ENCODE measurements at regions not wholly inside any gene's neighbourhood (a gene's known extent, or its start where the extent isn't known, plus 50 kb on each side); places are given as distances from the start of the nearest gene placed in this dataset.

GRCh38 chr11:115674176-115674936 is 170.1 kb upstream of the CADM1 start:
- Histone ChIP-seq H3K27me3 (ENCODE audit: control insufficient read depth, insufficient read depth, low read length) (peaks cover 2% of the 10 kb centered on the region), H3K4me1 (ENCODE audit: control insufficient read depth, insufficient read depth, low read length) (peaks cover 6% of the 10 kb centered on the region), H3K36me3 (ENCODE audit: control insufficient read depth, insufficient read depth, low read length) (no peaks in the 10 kb centered on the region)

DNA sequence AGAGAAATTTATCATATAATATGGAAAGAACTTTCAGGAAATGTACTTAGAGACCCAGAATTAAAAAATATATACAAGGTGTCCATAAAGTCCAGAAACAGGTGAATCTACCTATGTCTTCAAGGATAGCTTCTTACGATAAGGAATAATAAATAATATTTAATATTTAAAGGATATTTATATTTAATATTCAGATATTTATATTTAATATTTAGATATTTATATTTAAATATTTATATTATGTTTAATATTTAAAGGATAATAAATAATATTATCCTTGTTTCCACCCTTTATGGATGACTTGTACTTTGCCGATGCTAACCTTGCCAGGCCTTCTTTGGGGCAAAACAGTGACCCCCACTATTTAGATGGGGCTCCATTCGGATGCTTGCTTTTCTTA is 169.5 kb upstream of the CADM1 start:
- Histone ChIP-seq H3K9me3 (ENCODE audit: control insufficient read depth, insufficient read depth, low read length) (no peaks in the 10 kb centered on the region), H3K4me3 (ENCODE audit: low read depth, low read length) (no peak overlapping the region), H3K27me3 (ENCODE audit: control insufficient read depth, insufficient read depth, low read length) (peaks cover 2% of the 10 kb centered on the region), H3K36me3 (ENCODE audit: control insufficient read depth, insufficient read depth, low read length) (no peaks in the 10 kb centered on the region), H3K9ac (ENCODE audit: low read depth, low read length) (no peak overlapping the region), H3K4me1 (ENCODE audit: control insufficient read depth, insufficient read depth, low read length) (peaks cover 6% of the 10 kb centered on the region)

More at GRCh38 chr11:115674176-115674936, 170.1 kb upstream of the CADM1 start:
- Histone ChIP-seq H3K4me3 (ENCODE audit: low read depth, low read length) (no peak overlapping the region), H3K9me3 (ENCODE audit: control insufficient read depth, insufficient read depth, low read length) (no peaks in the 10 kb centered on the region), H3K9ac (ENCODE audit: low read depth, low read length) (no peak overlapping the region)

DNA sequence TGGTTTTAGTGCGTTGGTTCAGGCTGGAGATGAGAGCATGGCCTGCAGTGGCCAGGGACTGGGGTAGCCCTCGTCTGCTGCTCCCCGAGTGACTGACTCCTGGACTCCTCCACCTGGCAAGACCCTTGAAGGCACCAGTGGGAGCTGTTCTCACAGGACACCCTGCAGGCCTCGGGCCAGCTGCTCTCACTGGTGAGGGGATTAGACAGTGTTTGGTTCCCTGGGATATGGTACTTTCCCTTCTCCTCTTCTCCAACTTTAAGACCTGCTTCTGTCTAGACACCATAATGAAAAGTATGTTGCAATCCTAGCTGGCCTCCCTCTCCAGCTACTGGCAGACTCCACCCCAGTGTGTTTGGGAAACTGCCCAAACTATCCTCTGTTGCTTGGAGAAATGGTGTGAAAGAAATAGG is 168.8 kb upstream of the CADM1 start:
- Histone ChIP-seq H3K36me3 (ENCODE audit: control insufficient read depth, insufficient read depth, low read length) (no peaks in the 10 kb centered on the region), H3K4me1 (ENCODE audit: control insufficient read depth, insufficient read depth, low read length) (peaks cover 6% of the 10 kb centered on the region), H3K9me3 (ENCODE audit: control insufficient read depth, insufficient read depth, low read length) (no peaks in the 10 kb centered on the region), H3K9ac (ENCODE audit: low read depth, low read length) (no peak overlapping the region), H3K27me3 (ENCODE audit: control insufficient read depth, insufficient read depth, low read length) (peaks cover 2% of the 10 kb centered on the region), H3K4me3 (ENCODE audit: low read depth, low read length) (no peak overlapping the region)

- Histone ChIP-seq H3K36me3 (ENCODE audit: control insufficient read depth, insufficient read depth, low read length) (no peaks in the 10 kb centered on the region), H3K9me3 (ENCODE audit: control insufficient read depth, insufficient read depth, low read length) (no peaks in the 10 kb centered on the region), H3K27me3 (ENCODE audit: control insufficient read depth, insufficient read depth, low read length) (peaks cover 2% of the 10 kb centered on the region), H3K4me1 (ENCODE audit: control insufficient read depth, insufficient read depth, low read length) (peaks cover 6% of the 10 kb centered on the region), H3K4me3 (ENCODE audit: low read depth, low read length) (no peak overlapping the region), H3K9ac (ENCODE audit: low read depth, low read length) (no peak overlapping the region)
Observed at GRCh38 chr11:115672412-115672811, 168.2 kb upstream of the CADM1 start.

GRCh38 chr11:115670538-115671205 is 166.5 kb upstream of the CADM1 start:
- Histone ChIP-seq H3K4me1 (ENCODE audit: control insufficient read depth, insufficient read depth, low read length) (peaks cover 2% of the 10 kb centered on the region), H3K27me3 (ENCODE audit: control insufficient read depth, insufficient read depth, low read length) (peaks cover 2% of the 10 kb centered on the region), H3K9ac (ENCODE audit: low read depth, low read length) (no peak overlapping the region), H3K9me3 (ENCODE audit: control insufficient read depth, insufficient read depth, low read length) (no peaks in the 10 kb centered on the region), H3K36me3 (ENCODE audit: control insufficient read depth, insufficient read depth, low read length) (no peaks in the 10 kb centered on the region), H3K4me3 (ENCODE audit: low read depth, low read length) (no peak overlapping the region)

- Histone ChIP-seq H3K9me3 (ENCODE audit: control insufficient read depth, insufficient read depth, low read length) (no peaks in the 10 kb centered on the region), H3K27me3 (ENCODE audit: control insufficient read depth, insufficient read depth, low read length) (peaks cover 18% of the 10 kb centered on the region), H3K36me3 (ENCODE audit: control insufficient read depth, insufficient read depth, low read length) (no peaks in the 10 kb centered on the region), H3K9ac (ENCODE audit: low read depth, low read length) (no peak overlapping the region), H3K4me1 (ENCODE audit: control insufficient read depth, insufficient read depth, low read length) (peaks cover 2% of the 10 kb centered on the region), H3K4me3 (ENCODE audit: low read depth, low read length) (no peak overlapping the region)
Observed at GRCh38 chr11:115665958-115666357, 161.7 kb upstream of the CADM1 start.

DNA sequence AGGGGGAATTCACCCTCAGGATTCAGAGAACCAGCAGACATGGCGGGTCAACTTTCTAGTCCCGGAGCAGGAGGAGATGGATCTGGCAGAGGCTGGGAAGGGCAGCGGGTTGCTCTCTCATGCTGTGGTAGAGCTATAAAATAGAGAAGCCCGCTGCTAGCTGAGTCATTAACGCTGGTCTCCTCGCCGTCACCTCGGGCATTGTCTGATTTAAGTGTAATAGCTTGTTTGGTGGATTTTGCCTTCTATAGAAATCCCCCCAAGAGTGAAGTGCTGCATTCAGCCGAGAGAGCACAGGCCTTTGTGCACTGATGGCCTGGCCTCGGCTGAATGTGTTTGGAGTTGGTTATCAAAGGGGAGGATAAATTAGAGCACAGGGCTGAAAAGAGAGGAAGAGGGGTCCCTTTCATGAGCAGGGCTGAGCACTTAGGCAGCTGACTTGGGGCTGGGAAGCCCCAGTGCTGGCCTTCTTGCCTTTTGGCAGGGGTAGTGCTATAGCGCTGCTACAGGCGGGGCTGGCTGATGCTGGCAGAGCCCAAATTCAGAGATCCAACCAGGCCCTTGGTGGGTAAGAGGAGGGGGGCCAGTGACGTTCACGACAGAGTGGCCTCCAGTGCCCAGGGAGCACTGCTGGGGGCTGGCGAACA is 161.1 kb upstream of the CADM1 start:
- Histone ChIP-seq H3K4me3 (ENCODE audit: low read depth, low read length) (no peak overlapping the region), H3K36me3 (ENCODE audit: control insufficient read depth, insufficient read depth, low read length) (no peaks in the 10 kb centered on the region), H3K9ac (ENCODE audit: low read depth, low read length) (no peak overlapping the region), H3K4me1 (ENCODE audit: control insufficient read depth, insufficient read depth, low read length) (no peaks in the 10 kb centered on the region), H3K27me3 (ENCODE audit: control insufficient read depth, insufficient read depth, low read length) (peaks cover 25% of the 10 kb centered on the region), H3K9me3 (ENCODE audit: control insufficient read depth, insufficient read depth, low read length) (no peaks in the 10 kb centered on the region)

DNA sequence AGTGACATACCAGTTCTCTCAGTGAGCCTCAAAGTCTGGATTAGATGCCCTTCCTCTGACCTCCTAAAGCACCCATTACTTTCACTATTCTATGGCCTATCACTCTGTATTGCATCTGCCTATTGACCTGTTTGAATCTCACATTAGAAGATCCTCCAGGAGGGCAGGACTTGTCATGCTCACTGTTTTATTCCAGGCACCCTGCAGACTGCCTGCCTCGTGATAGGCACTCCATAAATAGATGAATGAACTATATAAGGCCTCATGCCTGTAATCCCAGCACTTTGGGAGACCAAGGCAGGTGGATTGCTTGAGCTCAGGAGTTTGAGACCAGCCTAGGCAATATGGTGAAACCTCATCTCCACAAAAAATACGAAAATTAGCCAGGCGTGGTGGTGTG is 160.1 kb upstream of the CADM1 start:
- Histone ChIP-seq H3K27me3 (ENCODE audit: control insufficient read depth, insufficient read depth, low read length) (peaks cover 35% of the 10 kb centered on the region), H3K36me3 (ENCODE audit: control insufficient read depth, insufficient read depth, low read length) (no peaks in the 10 kb centered on the region), H3K4me1 (ENCODE audit: control insufficient read depth, insufficient read depth, low read length) (no peaks in the 10 kb centered on the region), H3K9ac (ENCODE audit: low read depth, low read length) (no peak overlapping the region), H3K9me3 (ENCODE audit: control insufficient read depth, insufficient read depth, low read length) (no peaks in the 10 kb centered on the region), H3K4me3 (ENCODE audit: low read depth, low read length) (no peak overlapping the region)

- Histone ChIP-seq H3K9me3 (ENCODE audit: control insufficient read depth, insufficient read depth, low read length) (no peaks in the 10 kb centered on the region), H3K4me1 (ENCODE audit: control insufficient read depth, insufficient read depth, low read length) (no peaks in the 10 kb centered on the region), H3K36me3 (ENCODE audit: control insufficient read depth, insufficient read depth, low read length) (no peaks in the 10 kb centered on the region), H3K4me3 (ENCODE audit: low read depth, low read length) (no peak overlapping the region), H3K27me3 (ENCODE audit: control insufficient read depth, insufficient read depth, low read length) (peaks cover 40% of the 10 kb centered on the region), H3K9ac (ENCODE audit: low read depth, low read length) (no peak overlapping the region)
Observed at GRCh38 chr11:115663790-115664189, 159.6 kb upstream of the CADM1 start.

GRCh38 chr11:115660030-115660805 is 156.0 kb upstream of the CADM1 start:
- H3K4me3 ChIP-seq (ENCODE audit: low read depth, low read length): peak overlapping the region; percentile 80
- H3K4me1 ChIP-seq (ENCODE audit: control insufficient read depth, insufficient read depth, low read length): no peaks in the 10 kb centered on the region
- no peak overlapping the region for H3K9ac ChIP-seq (ENCODE audit: low read depth, low read length)
- H3K9me3 ChIP-seq (ENCODE audit: control insufficient read depth, insufficient read depth, low read length): no peaks in the 10 kb centered on the region
- H3K27me3 ChIP-seq (ENCODE audit: control insufficient read depth, insufficient read depth, low read length): peaks cover 73% of the 10 kb centered on the region
- no peaks in the 10 kb centered on the region for H3K36me3 ChIP-seq (ENCODE audit: control insufficient read depth, insufficient read depth, low read length)
